ENCODE measurements at regions not wholly inside any gene's neighbourhood (a gene's known extent, or its start where the extent isn't known, plus 50 kb on each side); places are given as distances from the start of the nearest gene placed in this dataset.

- no peak for DNase-seq (ENCODE audit: low read depth in 6 of 9, low spot score in 9 of 9)
- Histone ChIP-seq H3K9me3 (ENCODE audit: control insufficient read depth in 2 of 2, insufficient read depth in 1 of 2, low read length in 1 of 2) (no peaks in the 10 kb centered on the region), H3K36me3 (ENCODE audit: control insufficient read depth in 2 of 2, insufficient read depth in 2 of 2, low read length in 1 of 2) (no peaks in the 10 kb centered on the region), H3K27ac (ENCODE audit: low read depth in 1 of 2, low read length in 1 of 2) (no peak overlapping the region), H3K4me3 (ENCODE audit: low read length in 2 of 2) (no peak overlapping the region), H3K27me3 (ENCODE audit: control insufficient read depth in 2 of 2, insufficient read depth in 1 of 2, low read length in 1 of 2) (no peaks in the 10 kb centered on the region), H3K4me1 (ENCODE audit: control insufficient read depth in 2 of 2, insufficient read depth in 2 of 2, low read length in 2 of 2) (no peaks in the 10 kb centered on the region)
- 84% methylated on average over 2 of the region's 2 CpGs for WGBS
These were observed 51.0 kb upstream of the MLIP start for GRCh38 chr6:54060286-54060685.
